H1 (cell line): ENCODE measurements at regions not wholly inside any gene's neighbourhood (a gene's known extent, or its start where the extent isn't known, plus 50 kb on each side); places are given as distances from the start of the nearest gene placed in this dataset.

Source experiments
- CTCF ChIA-PET: fragments of 300-600 bp; sonication (Branson Sonifier 250); formaldehyde crosslinking; loops from one replicate; lab custom pipeline; 2021; ENCODE audit not compliant: partially characterized antibody; lab: Charles Lee
- POLR2A ChIA-PET: fragments of 300-600 bp; sonication (Branson Sonifier 250); formaldehyde crosslinking; loops from one replicate; lab custom pipeline; 2021; ENCODE audit warnings: inconsistent platforms; ENCODE audit not compliant: partially characterized antibody; lab: Charles Lee
- DNase-seq, 2 experiments: peaks; one replicate each; pipeline versions ENCODE4 v3.0.0 to v3.0.0-alpha.2; 2010 to 2022; ENCODE audit warnings: low spot score in 2 of 2, low read depth in 1 of 2, mixed read lengths in 1 of 2
- FAIRE-seq: peaks from 2 replicates; lab custom pipeline; 2011; peaks lifted over from hg19 to GRCh38; lab: Jason Lieb, UNC
- H2AFZ ChIP-seq: 2 replicates; pipeline ENCODE4 v1.8.1; 2012; ENCODE audit warnings: low read length, inconsistent platforms
- H2AK5ac ChIP-seq: 2 replicates; pipeline ENCODE4 v1.6.1; 2013; ENCODE audit warnings: low read depth, low read length
- H2BK120ac ChIP-seq: replicated peaks from 2 replicates; pipeline ENCODE3; 2013; ENCODE audit warnings: low read depth, low read length, inconsistent platforms
- H2BK12ac ChIP-seq: 2 replicates; pipeline ENCODE4 v1.6.1; 2013; ENCODE audit warnings: low read depth, low read length
- H2BK15ac ChIP-seq: 2 replicates; pipeline ENCODE4 v1.6.1; 2013; ENCODE audit warnings: low read length
- H2BK20ac ChIP-seq: 2 replicates; pipeline ENCODE4 v1.6.1; 2013; ENCODE audit warnings: low read length
- H2BK5ac ChIP-seq: 2 replicates; pipeline ENCODE4 v1.6.1; 2013; ENCODE audit warnings: low read depth, low read length
- H3K14ac ChIP-seq: 2 replicates; pipeline ENCODE4 v1.6.1; 2013; ENCODE audit warnings: inconsistent platforms; ENCODE audit not compliant: insufficient read length
- H3K18ac ChIP-seq: 2 replicates; pipeline ENCODE4 v1.6.1; 2013; ENCODE audit warnings: low read length; ENCODE audit errors: extremely low read depth
- H3K23ac ChIP-seq: 2 replicates; pipeline ENCODE4 v1.6.1; 2013; ENCODE audit warnings: inconsistent platforms; ENCODE audit not compliant: insufficient read length
- H3K23me2 ChIP-seq: 2 replicates; pipeline ENCODE4 v1.6.1; 2013; ENCODE audit warnings: low read depth, low read length
- H3K27ac ChIP-seq: 2 replicates; pipeline ENCODE4 v1.6.1; 2011; ENCODE audit warnings: low read depth, low read length, inconsistent platforms
- H3K27me3 ChIP-seq, 4 experiments: replicated peaks in 1 of 4; 1 replicate in 1 of 4; 2 replicates in 3 of 4; pipeline versions ENCODE4 v1.6.1 to v1.8.1; 2011 to 2013; ENCODE audit warnings: low read length in 3 of 4, mild to moderate bottlenecking in 3 of 4, inconsistent platforms in 2 of 4, mixed read lengths in 2 of 4, moderate library complexity in 1 of 4; ENCODE audit not compliant: control insufficient read depth in 3 of 4, insufficient read depth in 3 of 4; ENCODE audit errors: extremely low read depth in 1 of 4
- H3K36me3 ChIP-seq, 4 experiments: 2 replicates each; pipeline versions ENCODE4 v1.6.1 to v1.8.1; 2011 to 2013; ENCODE audit warnings: mild to moderate bottlenecking in 4 of 4, low read length in 3 of 4, moderate library complexity in 2 of 4, control low read depth in 1 of 4, inconsistent platforms in 1 of 4; ENCODE audit not compliant: insufficient read depth in 4 of 4, control insufficient read depth in 2 of 4
- H3K4ac ChIP-seq: replicated peaks from 2 replicates; pipeline ENCODE3; 2013; ENCODE audit warnings: low read length, low read depth, mixed read lengths, inconsistent platforms; ENCODE audit not compliant: insufficient read length
- H3K4me1 ChIP-seq, 4 experiments: replicated peaks in 1 of 4; 1 replicate in 1 of 4; 2 replicates in 3 of 4; pipeline versions ENCODE4 v1.6.1 to v1.8.1; 2011 to 2013; ENCODE audit warnings: low read length in 3 of 4, inconsistent platforms in 2 of 4, mixed read lengths in 1 of 4; ENCODE audit not compliant: insufficient read depth in 4 of 4, control insufficient read depth in 3 of 4
- H3K4me2 ChIP-seq, 2 experiments: 2 replicates each; pipeline versions ENCODE4 v1.6.1 to v1.8.1; 2011 to 2013; ENCODE audit warnings: low read depth in 2 of 2, low read length in 2 of 2, control low read depth in 1 of 2, inconsistent platforms in 1 of 2, mild to moderate bottlenecking in 1 of 2; ENCODE audit not compliant: insufficient read depth in 1 of 2
- H3K4me3 ChIP-seq, 4 experiments: fragments of 200-600, 300-600 bp in 1 of 4; sonication (generic), shearing (Covaris generic), sonication (Bioruptor Twin) in 1 of 4; 2 replicates each; pipeline versions ENCODE4 v1.5.1 to v1.8.1; 2011 to 2016; ENCODE audit warnings: low read length in 4 of 4, low read depth in 3 of 4, control low read depth in 2 of 4, inconsistent platforms in 2 of 4, mild to moderate bottlenecking in 2 of 4, mixed read lengths in 1 of 4, moderate library complexity in 1 of 4; ENCODE audit not compliant: insufficient read depth in 2 of 4; ENCODE audit errors: extremely low read depth in 1 of 4
- H3K56ac ChIP-seq: replicated peaks from 2 replicates; pipeline ENCODE3; 2013; ENCODE audit warnings: low read depth, mild to moderate bottlenecking, mixed read lengths, low read length, inconsistent platforms; ENCODE audit not compliant: insufficient read length
- H3K79me1 ChIP-seq: 2 replicates; pipeline ENCODE4 v1.6.1; 2013; ENCODE audit warnings: low read depth, low read length, control low read depth
- H3K79me2 ChIP-seq, 2 experiments: 2 replicates each; pipeline versions ENCODE4 v1.6.1 to v1.8.1; 2012 to 2013; ENCODE audit warnings: low read length in 2 of 2, mild to moderate bottlenecking in 2 of 2, inconsistent platforms in 1 of 2; ENCODE audit not compliant: insufficient read depth in 2 of 2, control insufficient read depth in 1 of 2
- H3K9ac ChIP-seq, 4 experiments: replicated peaks in 1 of 4; 1 replicate in 1 of 4; 2 replicates in 3 of 4; pipeline versions ENCODE4 v1.6.1 to v1.8.1; 2011 to 2013; ENCODE audit warnings: low read depth in 3 of 4, low read length in 3 of 4, control low read depth in 2 of 4, mild to moderate bottlenecking in 2 of 4, moderate library complexity in 2 of 4, inconsistent platforms in 1 of 4; ENCODE audit errors: extremely low read depth in 1 of 4
- H3K9me3 ChIP-seq, 2 experiments: 2 replicates each; pipeline versions ENCODE4 v1.6.1 to v1.8.1; 2012 to 2013; ENCODE audit warnings: mild to moderate bottlenecking in 2 of 2, moderate library complexity in 2 of 2, control low read depth in 1 of 2, inconsistent platforms in 1 of 2, low read depth in 1 of 2, low read length in 1 of 2, mixed read lengths in 1 of 2; ENCODE audit not compliant: insufficient read depth in 2 of 2
- H4K20me1 ChIP-seq, 2 experiments: replicated peaks in 1 of 2; 2 replicates each; pipeline versions ENCODE3 to v1.8.1; 2011 to 2013; ENCODE audit warnings: inconsistent platforms in 2 of 2, low read length in 2 of 2, mild to moderate bottlenecking in 1 of 2; ENCODE audit not compliant: insufficient read depth in 2 of 2, control insufficient read depth in 1 of 2
- H4K5ac ChIP-seq: 2 replicates; pipeline ENCODE4 v1.6.1; 2013; ENCODE audit warnings: low read length, low read depth, mixed read lengths, inconsistent platforms; ENCODE audit not compliant: insufficient read length
- H4K8ac ChIP-seq: 2 replicates; pipeline ENCODE4 v1.8.0; 2013; ENCODE audit warnings: mild to moderate bottlenecking, moderate library complexity, low read length, inconsistent platforms; ENCODE audit not compliant: insufficient read depth; ENCODE audit errors: extremely low read depth
- H4K91ac ChIP-seq: replicated peaks from 2 replicates; pipeline ENCODE3; 2013; ENCODE audit warnings: low read length, mixed read lengths, inconsistent platforms; ENCODE audit not compliant: insufficient read length
- EP300 ChIP-seq, 2 experiments: IDR thresholded peaks; 1 replicate in 1 of 2; 2 replicates in 1 of 2; pipeline ENCODE4 v1.6.1; 2011 to 2012; ENCODE audit warnings: low read depth in 2 of 2, low read length in 2 of 2, mild to moderate bottlenecking in 2 of 2, borderline replicate concordance in 1 of 2, inconsistent platforms in 1 of 2, moderate library complexity in 1 of 2
- GTF2F1 ChIP-seq: IDR thresholded peaks from 2 replicates; pipeline ENCODE4 v1.6.1; 2012; ENCODE audit warnings: low read depth, low read length, improper control_type of control experiment, borderline replicate concordance
- RXRA ChIP-seq: IDR thresholded peaks from 2 replicates; pipeline ENCODE4 v1.6.1; 2011; ENCODE audit warnings: low read depth, mild to moderate bottlenecking, low read length, moderate library complexity; ENCODE audit not compliant: insufficient read depth
- SP2 ChIP-seq: IDR thresholded peaks from 2 replicates; pipeline ENCODE4 v1.6.1; 2012; ENCODE audit warnings: mild to moderate bottlenecking, low read length, inconsistent platforms
- TAF1 ChIP-seq: IDR thresholded peaks from 2 replicates; pipeline ENCODE4 v1.6.1; 2011; ENCODE audit warnings: mild to moderate bottlenecking, low read depth, low read length
- YY1 ChIP-seq: IDR thresholded peaks from 2 replicates; pipeline ENCODE4 v1.6.1; 2011; ENCODE audit warnings: low read depth, mild to moderate bottlenecking, low read length
- WGBS, 2 experiments: shearing (Covaris generic) in 1 of 2; methylation state at CpG; one replicate each; pipeline versions ENCODE4 v1.1.6 to v1.1.7; 2013 to 2015; ENCODE audit warnings: low lambda C conversion rate in 2 of 2, mixed read lengths in 2 of 2, inconsistent platforms in 1 of 2, low coverage in 1 of 2, missing lambda C conversion rate in 1 of 2; ENCODE audit not compliant: insufficient replicate concordance in 2 of 2, insufficient coverage in 1 of 2, insufficient read length in 1 of 2; ENCODE audit errors: extremely low coverage in 1 of 2, missing lambda C conversion rate in 1 of 2; 5-methylcytosine and 5-hydroxymethylcytosine counted together

GRCh38 chr6:26234421-26235301 is 130.3 kb upstream of the BTN3A2 start:
- Histone ChIP-seq H3K23me2 (peaks cover 5% of the 10 kb centered on the region; the same call in 1 of the 2 replicates), H3K36me3 (no peaks in the 10 kb centered on the region), H4K8ac (no peak overlapping the region; the same call in 1 of the 2 replicates), H2AK5ac (no peak overlapping the region), H2AFZ (no peak overlapping the region), H3K4me1 (peaks cover 0 to 3% (median 0%) of the 10 kb centered on the region in 4 experiments; a peak in 3 of 7 replicates), H2BK120ac (peak overlapping the region; percentile 58), H2BK20ac (no peak overlapping the region), H3K56ac (peak overlapping the region; percentile 80), H3K9ac (peak overlapping the region; percentile 89 to 94 (median 92)), H4K20me1 (no peaks in the 10 kb centered on the region), H3K79me1 (no peaks in the 10 kb centered on the region), H3K9me3 (no peaks in the 10 kb centered on the region), H4K91ac (peak overlapping the region; percentile 91), H3K27me3 (no peaks in the 10 kb centered on the region), H2BK12ac (no peak overlapping the region; the same call in 1 of the 2 replicates), H2BK15ac (no peak overlapping the region), H3K23ac (no peak overlapping the region), H3K4me3 (peak overlapping the region; percentile 83 to 91 (median 88)), H3K14ac (no peak overlapping the region), H4K5ac (peak overlapping the region; percentile 75), H2BK5ac (peak overlapping the region; percentile 88), H3K4me2 (peak overlapping the region; percentile 68 to 79), H3K79me2 (no peaks in the 10 kb centered on the region), H3K27ac (peak overlapping the region; percentile 93), H3K18ac (peak overlapping the region; percentile 91), H3K4ac (peak overlapping the region; percentile 88)
- FAIRE-seq (peak; percentile 78), DNase-seq (peak in 1 of 2 experiments; percentile 85)
- POLR2A ChIA-PET = interaction anchor here (0.6 to 9.7 kb wide), 43 partner anchors 10 to 1865 kb away, joined by 3 to 477 read pairs (median 10); a partner anchor contains a TSS
- 1% methylated on average over 36 of the region's 36 CpGs; no CpG with 5 or more reads in 1 of the 2 experiments for WGBS, 2 experiments
- CTCF ChIA-PET = interaction anchor here (0.9 to 2.8 kb wide), 5 partner anchors 9 to 46 kb away, joined by 3 to 10 read pairs (median 5); a partner anchor contains a TSS
- TF ChIP-seq YY1 (peak; percentile 52; the same call in 1 of the 2 replicates), GTF2F1 (peak; percentile 99), EP300 (IDR thresholded peaks at IDR 0.05; ENCODE audit: borderline replicate concordance in 1 of 2, low read depth in 2 of 2, low read length in 2 of 2) (no peak), RXRA (no peak), TAF1 (peak; percentile 81), SP2 (no peak)
